ENCODE measurements at regions not wholly inside any gene's neighbourhood (a gene's known extent, or its start where the extent isn't known, plus 50 kb on each side); places are given as distances from the start of the nearest gene placed in this dataset.

- Histone ChIP-seq H3K4me1 (ENCODE audit: insufficient read depth) (no peaks in the 10 kb centered on the region), H2AFZ (no peak overlapping the region), H3K36me3 (ENCODE audit: insufficient read depth) (no peaks in the 10 kb centered on the region), H3K9me2 (ENCODE audit: insufficient read depth) (no peaks in the 10 kb centered on the region), H3K27ac (ENCODE audit: low read depth) (no peak overlapping the region), H4K20me1 (replicated peaks; ENCODE audit: insufficient read depth) (no peaks in the 10 kb centered on the region), H3F3A (replicated peaks; ENCODE audit: low read depth) (no peaks in the 10 kb centered on the region), H3K4me3 (no peak overlapping the region), H3K27me3 (ENCODE audit: insufficient read depth) (no peaks in the 10 kb centered on the region), H3K79me2 (replicated peaks; ENCODE audit: insufficient read depth) (no peaks in the 10 kb centered on the region), H3K4me2 (no peak overlapping the region)
- DNase-seq (ENCODE audit: low spot score) = no peak
- Mint-ChIP-seq H3K9me3 (no peaks in the 10 kb centered on the region), H3K36me3 (ENCODE audit: low read depth) (no peaks in the 10 kb centered on the region), H3K4me1 (peaks cover 6% of the 10 kb centered on the region; the same call in 2 of the 3 replicates), H3K27ac (no peak overlapping the region), H3K4me3 (no peak overlapping the region), H3K27me3 (ENCODE audit: insufficient read depth, low read depth, poor library complexity) (no peaks in the 10 kb centered on the region)
- ATAC-seq = no peak
- TF ChIP-seq NANOG (IDR thresholded peaks at IDR 0.05; ENCODE audit: borderline replicate concordance) (no peak), CREB1 (CRISPR knock-in tag; IDR thresholded peaks at IDR 0.05; ENCODE audit: low read depth) (no peak), ZNF331 (CRISPR knock-in tag; IDR thresholded peaks at IDR 0.05; ENCODE audit: low read depth) (no peak), ZNF114 (CRISPR knock-in tag; IDR thresholded peaks at IDR 0.05) (no peak), POLR2AphosphoS5 (IDR thresholded peaks at IDR 0.05; ENCODE audit: low read depth) (no peak), CTCF (conservative IDR thresholded peaks at IDR 0.05; ENCODE audit: low read depth in 2 of 2) (no peak), EZH2phosphoT487 (IDR thresholded peaks at IDR 0.05; ENCODE audit: unreplicated experiment) (no peak), JUNB (IDR thresholded peaks at IDR 0.05; ENCODE audit: unreplicated experiment) (no peak), ZNF462 (CRISPR knock-in tag; IDR thresholded peaks at IDR 0.05) (no peak), REST (IDR thresholded peaks at IDR 0.05; ENCODE audit: unreplicated experiment) (no peak), ETS1 (IDR thresholded peaks at IDR 0.05) (no peak), STAT1 (IDR thresholded peaks at IDR 0.05; ENCODE audit: unreplicated experiment) (no peak), EZH2 (IDR thresholded peaks at IDR 0.05; ENCODE audit: low read depth, unreplicated experiment) (no peak)
These were observed 412.7 kb upstream of the FSHR start for GRCh38 chr2:49567021-49567420.

Data from GM23338 (cell line).